NCI-H82 treated with DMSO at 0.1 percent for 48 hours (cell line): ENCODE measurements at regions not wholly inside any gene's neighbourhood (a gene's known extent, or its start where the extent isn't known, plus 50 kb on each side); places are given as distances from the start of the nearest gene placed in this dataset.
"Not testable (repeated sequence)": the region's sequence is repeated elsewhere in the genome, so short reads cannot be mapped to it uniquely, and the experiment has no call there.

Source experiments
- DNase-seq: peaks from one replicate; lab custom pipeline; 2025; ENCODE audit not compliant: unreplicated experiment; lab: John Stamatoyannopoulos, UW

DNA sequence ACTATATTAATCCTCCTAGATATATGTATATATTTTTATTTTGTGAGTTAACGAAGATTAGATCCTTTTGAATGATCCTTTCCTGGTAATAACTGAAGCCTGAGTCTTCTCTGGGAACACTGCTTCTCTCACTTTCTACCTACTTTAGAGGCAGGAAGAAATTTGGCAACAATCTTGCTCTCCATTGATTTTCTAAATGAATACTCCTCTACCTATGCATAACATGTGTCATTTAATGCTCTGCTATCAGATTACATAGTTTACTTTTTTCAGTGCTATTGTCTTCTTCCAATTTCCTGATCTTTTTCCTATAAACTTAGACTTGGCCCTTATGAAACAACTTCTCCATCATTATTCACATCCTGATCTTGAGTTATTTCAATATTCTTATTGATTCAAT, 60.4 kb upstream of the PDHA2 start:
- DNase-seq: no peak

DNA sequence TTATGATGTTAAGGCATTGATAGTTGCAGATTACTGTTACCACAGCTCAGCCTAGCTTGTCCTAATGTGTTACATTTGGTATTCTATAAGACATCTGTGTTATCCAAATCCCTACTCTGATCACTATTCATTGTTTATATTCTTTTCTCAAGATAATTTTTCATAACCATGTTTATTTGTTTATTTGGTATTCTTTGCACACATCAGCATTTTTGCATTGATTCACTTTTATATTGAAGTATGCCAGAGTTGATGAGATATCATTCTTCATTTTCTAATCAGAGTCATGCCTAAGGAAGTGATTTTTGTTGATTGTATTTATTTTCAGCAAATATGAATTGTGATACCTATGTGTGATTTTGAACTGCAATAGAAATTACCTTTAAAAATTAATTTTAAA, 61.2 kb upstream of the PDHA2 start:
- DNase-seq: no peak

DNA sequence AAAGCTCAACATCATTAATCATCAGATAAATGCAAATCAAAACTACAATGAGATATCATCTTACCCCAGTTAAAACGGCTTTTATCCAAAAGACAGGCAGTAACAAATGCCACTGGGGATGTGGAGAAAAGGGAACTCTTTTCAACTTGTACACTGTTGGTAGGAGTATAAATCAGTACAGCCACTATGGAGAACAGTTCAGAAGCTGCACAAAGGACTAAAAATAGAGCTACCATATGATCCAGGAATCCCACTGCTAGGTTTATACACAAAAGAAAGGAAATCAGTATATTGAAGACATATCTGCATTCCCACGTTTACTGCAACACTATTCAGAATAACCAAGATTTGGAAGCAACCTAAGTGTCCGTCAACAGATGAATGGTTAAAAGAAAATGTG, 69.3 kb upstream of the PDHA2 start:
- not testable (repeated sequence) for DNase-seq

DNA sequence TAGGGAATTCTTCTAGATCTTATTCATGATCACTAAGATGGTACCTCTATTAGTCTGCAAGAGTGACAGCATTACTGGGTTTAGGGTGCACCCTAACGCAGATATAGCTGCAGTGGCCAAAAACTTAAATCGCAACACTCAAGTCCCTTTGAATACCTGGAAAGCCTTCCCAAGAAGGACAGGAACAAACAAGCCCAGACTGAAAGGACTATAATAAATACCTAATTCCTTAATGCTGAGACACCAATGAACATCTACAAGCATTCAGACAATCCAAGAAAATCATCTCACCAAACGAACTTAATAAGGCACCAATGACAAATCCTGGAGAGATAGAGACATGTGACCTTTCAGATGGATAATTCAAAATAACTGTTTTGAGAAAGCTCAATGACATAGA, 74.9 kb upstream of the PDHA2 start:
- DNase-seq: no peak

DNA sequence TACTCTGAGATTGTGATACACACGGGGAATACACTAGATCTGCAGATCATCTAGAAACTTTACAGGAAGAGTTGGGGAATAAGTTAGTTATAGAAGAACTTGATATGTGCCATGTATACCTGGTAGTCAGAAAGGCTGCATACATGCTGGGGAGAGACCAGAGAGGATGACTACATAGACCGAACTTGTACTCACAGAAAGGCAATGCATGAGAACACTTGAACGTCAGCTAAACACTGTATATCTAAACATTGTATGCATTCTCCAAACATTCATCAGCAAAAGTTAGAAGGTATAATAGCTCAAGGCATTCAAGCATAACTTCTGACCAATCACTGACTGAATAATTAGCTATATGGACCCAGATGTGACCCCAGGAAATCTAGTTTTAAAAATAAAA, 78.0 kb upstream of the PDHA2 start:
- no peak for DNase-seq

DNA sequence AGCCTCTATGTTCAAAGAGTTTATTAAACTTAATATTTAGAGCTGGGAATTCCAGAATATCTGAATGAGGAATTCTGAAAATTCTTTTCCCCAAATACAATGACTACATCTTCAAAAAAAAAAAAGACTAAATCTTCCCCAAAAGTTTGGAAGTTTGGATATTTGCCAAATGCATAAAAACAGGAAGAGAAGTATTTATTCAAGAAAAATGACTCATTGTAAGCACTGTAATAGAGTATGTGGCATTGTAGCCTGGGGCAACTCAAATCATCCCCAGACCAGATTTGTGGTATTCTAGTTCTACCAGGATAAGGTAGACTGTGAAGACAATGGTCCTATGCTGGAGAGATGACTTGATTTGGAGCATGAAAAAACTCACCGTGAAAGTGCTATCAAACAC, 78.5 kb upstream of the PDHA2 start:
- DNase-seq: no peak

DNA sequence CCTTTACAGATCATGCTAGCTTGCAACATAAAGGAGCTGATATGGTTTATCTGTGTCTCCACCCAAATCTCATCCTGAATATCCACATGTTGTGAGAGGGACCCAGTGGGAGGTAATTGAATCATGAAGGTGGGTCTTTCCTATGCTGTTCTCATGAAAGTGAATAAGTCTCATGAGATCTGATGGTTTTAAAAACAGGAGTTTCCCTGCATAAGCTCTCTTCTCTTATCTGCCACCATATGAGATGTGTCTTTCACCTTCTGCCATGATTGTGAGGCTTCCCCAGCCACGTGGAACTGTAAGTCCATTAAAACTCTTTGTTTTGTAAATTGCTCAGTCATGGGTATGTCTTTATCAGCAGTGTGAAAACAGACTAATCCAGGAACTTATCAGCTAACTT, 79.2 kb upstream of the PDHA2 start:
- not testable (repeated sequence) for DNase-seq

DNA sequence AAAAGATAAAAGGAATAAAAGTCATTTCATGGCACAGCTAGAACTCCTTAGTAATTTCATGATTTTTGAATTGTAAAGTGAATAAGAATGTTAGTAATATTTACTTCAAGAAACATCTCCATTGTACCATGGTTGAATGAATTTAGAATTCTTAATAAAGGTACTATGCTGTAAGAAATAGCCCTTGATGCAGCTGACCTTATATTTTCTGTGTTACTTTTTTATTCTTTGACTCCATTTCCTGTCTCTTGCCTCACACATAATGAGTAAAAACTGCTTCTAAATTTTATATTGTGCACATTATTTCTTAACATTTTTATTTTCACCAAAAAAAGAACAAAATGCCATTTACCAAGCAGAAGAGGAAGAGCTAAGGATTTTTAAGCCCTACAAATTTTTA, 81.9 kb upstream of the PDHA2 start:
- DNase-seq: no peak

DNA sequence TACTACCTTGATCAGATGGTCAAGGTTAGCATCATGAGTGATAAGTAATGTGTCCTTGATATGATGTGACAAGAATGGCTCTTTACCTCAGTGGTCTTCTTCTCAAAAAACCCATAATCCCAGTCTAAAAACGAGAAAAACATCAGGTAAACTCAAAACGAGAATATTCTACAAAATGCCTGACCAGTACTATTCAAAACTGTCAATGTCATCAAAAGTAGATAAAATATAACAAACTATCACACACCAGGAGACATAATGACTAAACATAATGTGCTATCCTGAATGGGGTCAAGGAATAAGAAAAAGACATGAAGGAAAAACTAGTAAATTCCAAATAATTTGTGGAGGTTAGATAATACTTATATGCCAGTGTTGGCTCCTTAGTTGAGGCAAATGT, 85.2 kb upstream of the PDHA2 start:
- DNase-seq: no peak

DNA sequence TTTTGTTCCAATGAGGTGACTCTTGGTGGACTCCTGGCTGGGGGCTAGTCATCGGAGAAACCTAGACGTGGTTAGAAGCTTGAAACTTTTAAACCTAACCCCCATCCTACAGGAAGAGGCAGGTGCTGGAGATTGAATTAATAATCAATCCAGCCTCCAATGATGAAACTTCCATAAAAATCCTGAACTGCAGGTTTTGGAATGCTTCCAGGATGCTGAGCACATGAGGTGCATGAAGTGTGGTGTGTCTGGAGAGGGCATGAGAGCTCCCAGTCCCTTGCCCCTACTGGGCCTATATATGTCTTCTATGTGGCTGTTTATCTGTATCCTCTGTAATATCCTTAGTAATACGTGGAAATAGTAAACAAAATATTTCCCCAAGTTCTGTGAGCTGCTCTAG, 90.7 kb upstream of the PDHA2 start:
- no peak for DNase-seq

DNA sequence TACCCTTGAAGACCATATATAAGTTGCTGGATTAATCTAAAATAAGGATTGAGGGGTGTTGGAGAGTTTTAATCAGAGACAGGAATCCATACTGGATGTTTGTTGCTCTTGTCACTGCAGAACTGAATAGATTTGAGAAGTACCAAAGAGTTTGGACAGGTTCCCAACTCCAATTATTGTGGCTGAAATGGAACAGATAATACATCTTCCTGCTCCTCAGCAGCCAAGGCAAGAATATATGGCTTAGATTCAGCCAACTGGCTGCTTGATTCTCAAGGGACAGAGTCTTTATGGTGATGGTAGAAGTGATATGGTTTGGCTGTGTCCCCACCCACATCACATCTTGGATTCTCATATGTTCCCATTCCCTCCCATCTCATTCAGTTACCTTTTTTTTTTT, 97.0 kb upstream of the PDHA2 start:
- DNase-seq: no peak

DNA sequence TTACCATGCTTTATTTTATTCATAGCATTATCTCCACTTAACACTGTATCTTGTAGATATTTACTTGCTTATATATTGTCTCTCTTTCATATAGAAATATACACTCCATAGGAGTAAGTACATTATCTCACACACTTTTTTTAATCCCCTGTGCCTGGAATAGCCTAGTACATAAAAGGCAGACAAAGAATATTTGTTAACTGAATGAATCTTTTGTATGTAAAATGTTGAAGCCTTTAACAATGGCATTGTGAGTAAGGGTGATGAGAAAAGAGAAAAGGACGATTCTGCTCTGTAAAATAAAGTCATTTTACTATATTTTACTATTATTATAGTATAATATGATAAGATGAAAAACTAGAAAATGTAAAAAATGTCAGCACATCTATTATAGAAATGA, 97.7 kb upstream of the PDHA2 start:
- no peak for DNase-seq

DNA sequence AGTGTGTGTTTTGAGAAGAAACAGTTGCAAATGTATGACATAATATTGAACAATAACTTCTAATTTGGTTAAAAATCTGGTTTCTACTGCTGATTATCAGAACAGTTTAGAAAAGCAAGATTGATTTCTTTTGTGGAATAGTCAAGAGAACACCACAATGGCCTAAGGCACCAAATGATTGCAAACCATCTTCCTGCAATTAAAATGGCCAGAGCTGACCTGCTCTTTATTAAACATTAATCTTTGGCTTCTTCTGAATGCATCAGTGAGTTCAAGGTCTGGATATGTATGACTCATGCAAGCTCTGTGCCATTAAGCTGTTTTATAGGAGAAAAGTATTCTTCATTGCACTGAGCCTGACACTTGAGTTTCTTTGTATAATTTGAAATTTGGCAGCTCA, 107.8 kb upstream of the PDHA2 start:
- no peak for DNase-seq

DNA sequence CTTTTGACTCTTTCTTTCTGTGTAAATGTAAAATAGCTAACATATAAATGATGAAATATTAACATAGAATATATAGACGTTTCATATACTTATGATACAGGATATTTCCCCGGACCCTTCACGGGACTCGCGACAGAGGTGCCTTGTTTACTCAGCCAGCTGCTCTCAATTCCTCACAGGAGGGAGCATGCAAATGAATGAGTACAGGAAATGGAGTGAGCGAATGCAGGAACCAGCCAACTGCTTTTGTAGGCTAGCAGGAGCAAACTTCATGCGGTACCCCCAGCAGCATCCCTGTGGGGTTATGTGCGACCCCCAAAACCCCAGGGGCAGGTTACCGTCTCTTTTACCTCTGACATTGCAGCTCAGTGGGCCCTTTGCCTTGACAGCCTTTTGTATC, 110.3 kb upstream of the PDHA2 start:
- DNase-seq: no peak

DNA sequence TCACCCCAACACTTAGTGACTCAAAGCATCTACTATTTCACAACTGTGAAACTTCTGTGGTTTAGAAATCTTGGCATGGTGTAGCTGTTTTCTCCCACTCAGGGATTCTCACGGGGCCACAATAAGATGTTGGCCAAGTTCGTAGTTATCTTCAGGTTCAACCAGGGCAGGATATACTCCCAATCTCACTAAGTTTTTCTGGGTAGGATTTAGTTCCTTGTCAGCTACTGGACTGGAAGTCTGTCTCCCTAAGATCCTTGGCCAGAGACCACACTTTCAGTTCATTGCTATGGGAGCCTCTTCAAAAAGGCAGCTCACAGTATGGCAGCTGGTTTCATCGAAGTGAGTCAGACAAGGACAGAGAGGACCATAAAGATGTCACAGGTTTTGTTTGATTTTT, 111.7 kb upstream of the PDHA2 start:
- no peak for DNase-seq

DNA sequence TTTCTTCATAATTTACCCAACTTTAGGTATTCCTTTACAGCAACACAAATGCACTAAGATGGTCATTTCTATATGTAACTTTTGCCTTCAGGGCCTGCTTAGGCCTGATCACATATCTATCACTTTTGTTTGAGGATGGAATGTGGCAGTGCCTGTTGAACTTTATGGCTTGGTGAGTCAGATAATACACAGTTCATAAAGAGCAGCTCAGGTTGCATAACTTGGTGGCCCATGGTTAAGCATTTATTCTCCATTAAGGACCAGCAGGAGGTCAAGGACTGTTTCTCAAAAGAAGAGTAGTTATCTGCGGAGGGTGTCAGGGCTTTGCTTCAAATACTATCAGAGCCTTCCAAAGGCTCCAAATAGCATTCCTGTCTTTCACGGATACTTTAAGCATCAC, 124.1 kb upstream of the PDHA2 start:
- DNase-seq: no peak

DNA sequence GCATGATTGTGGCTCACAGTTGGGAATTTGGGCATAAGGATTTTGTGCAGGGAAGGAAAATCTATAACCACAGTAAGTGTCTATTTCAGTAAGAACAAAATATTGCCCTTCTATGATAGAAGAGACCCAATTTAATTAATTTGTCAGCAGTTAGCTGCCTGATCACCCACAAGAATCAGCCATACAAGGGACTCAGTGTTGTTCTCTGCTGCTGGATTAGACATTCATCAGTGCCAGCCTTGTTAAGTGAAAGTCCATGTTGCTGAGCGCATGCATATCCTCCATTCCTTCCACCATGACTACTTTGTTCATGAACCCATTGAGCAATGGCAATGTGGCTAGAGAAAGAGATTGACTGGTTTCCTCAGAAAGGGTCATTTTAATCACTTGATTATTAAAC, 125.3 kb upstream of the PDHA2 start:
- DNase-seq: no peak

DNA sequence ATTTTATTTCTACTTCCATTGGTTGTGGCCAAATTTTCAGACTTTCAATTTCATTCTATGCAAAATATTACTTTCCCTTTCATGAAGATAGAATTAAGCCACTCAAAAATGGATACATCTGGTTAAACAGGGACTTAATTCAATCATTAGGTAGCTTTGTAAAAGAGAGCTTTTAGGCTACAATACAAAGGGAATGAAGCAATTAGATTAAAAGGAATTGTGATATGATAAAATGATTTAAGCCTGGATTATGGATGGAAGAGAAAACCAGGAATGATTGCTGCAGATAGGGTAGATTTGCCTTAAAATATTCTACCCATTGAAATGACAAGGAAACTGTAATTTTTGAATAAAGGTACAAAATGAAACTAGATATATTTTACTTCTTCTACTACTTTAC, 134.6 kb upstream of the PDHA2 start:
- no peak for DNase-seq

DNA sequence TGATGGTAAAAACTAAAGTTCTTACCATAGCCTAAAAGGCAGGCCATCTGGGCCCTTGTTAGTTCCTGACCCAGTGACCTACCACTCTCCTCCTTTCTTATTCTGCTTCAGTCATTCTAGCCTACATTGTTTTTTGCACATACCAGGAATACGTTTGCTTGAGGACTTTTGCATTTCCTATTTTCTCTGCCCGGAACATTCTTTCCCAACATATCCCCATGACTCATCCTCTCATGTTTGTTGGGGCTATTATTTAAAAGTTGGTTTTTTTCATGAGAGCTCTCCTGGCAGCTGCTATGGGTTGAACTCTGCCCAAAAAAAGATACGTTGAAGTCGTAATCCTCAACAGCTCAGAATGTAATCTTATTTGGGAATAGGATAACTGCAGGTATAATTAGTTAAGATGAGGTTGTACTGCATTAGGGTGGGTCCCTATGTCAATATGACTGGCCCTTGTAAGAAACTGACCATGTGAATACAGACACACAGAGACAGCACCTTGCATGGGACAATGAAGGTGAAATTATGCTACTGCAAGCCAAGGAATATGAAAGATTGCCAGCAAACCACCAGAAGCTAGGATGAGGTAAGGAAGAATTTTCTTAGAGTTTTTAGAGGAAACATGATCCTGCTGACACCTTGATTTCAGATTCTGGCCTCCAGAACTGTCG, 138.3 kb upstream of the PDHA2 start:
- DNase-seq: peak; percentile 63

DNA sequence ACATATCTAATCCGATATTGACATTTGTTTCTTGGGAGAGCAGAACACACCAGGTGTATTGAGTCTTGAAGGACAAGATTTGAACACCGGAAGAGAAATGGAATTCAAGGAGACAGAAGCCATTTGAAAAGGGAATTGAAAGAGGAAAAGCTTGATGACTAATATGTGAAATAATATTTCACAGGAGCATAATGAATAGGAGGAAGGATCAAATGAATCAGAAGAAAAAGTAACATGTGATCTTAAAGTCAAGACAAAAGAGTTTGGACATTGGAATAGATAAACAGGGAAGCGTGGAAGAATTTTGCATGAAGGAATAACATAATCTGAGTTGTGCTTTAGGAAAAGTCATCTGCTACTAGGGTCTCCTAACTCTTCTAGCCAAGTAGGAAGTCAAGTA, 145.5 kb upstream of the PDHA2 start:
- no peak for DNase-seq

DNA sequence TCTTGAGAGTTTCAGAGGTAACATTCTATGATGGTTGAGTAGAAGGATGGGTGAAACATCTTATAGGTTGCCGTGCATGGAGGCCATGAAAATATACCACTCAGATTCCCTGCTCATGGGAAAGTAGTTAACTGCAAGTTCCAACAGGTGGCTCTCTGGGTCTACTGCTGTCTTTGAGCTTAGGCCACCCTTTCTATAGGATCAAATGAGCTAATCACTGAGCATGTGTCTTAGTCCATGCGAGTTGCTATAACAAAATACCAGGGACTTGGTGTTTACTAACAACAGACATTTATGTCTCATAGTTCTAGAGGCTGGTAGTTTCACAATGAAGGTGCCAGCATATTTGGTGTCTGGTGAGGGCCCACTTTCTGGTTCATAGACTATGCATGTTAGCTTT, 144.8 kb upstream of the UNC5C start:
- no peak for DNase-seq

DNA sequence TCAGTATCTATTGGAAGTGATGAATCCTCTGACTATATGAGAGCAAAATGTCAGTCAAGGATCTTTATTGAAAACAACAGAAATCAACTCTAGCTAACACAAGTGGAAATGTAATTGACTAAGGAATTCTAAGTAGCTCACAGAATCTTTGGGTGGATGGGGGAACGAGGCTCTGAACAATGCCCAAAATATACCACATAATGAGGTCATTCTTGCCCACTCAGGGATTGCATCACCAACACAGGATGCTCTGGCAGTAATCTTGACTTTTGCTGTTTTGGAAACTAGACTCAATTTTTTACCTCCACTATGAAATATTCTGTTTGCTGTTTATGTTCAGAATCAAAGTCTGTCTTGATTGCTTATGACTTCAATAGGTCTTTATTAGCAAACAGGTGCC, 127.4 kb upstream of the UNC5C start:
- DNase-seq: no peak

DNA sequence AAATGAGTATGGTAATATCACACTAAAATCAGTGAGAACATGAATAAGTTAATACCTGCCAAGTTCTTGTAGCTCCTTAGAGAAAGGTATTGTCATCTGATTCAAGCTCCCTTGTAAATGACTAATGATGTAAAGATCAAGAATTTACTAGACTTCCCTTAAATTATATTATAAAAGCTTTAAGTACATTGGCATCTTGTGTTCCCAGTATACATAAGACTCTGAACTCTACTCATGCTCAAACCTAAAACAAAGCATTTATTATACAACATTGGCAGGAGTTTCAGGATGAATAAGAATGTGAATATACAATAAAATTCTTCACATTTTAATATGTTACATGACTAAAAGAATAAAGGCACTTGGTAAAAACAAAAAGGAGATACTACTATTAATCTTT, 126.8 kb upstream of the UNC5C start:
- DNase-seq: no peak

DNA sequence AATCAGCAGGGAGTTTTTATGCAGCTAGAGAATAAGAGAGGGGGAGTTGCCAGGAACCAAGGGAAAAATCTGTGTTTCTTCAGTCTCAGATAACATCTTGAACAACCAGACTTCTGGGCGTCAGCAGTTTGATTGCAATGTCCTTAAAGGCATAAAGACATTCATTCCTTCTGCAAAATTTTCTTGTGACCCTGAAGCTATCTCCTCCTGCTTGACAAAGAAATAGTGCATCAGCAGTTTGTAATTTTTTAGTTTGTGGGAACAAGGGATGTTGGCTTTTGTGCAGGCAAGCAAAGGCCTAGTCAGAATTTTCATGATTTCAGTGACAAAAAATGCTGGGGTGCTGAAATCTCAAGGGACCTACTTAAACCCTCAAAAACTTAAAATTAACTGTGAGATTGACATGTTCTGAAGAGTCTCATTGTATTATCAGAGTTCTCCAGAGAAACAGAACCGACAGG, 125.8 kb upstream of the UNC5C start:
- no peak for DNase-seq
